HPDE6-E6E7 (cell line): ENCODE measurements at regions not wholly inside any gene's neighbourhood (a gene's known extent, or its start where the extent isn't known, plus 50 kb on each side); places are given as distances from the start of the nearest gene placed in this dataset.

Experiments used
- DNase-seq: peaks from one replicate; pipeline ENCODE4 v3.0.0; 2011; ENCODE audit warnings: missing footprints; ENCODE audit errors: extremely low spot score

DNA sequence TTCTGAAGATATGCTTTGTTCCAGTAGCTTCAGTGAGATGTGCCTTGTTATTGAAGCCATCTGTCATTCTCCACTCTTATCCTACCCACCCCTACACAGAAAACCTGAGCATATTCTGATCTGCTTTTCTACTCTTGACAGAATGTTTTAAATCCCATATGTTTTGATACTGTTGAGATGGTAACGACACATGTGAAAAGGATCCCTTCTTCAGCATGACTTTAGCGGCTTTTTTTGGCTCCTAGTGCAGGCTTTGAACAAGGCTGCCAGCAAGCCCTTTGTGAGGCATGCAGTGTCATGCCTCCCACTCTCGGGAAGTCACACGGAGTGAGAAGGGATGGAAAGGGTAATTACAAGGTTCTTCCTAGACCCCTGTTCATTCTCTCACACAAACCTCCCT, 228.8 kb upstream of the RGS6 start:
- DNase-seq: no peak

DNA sequence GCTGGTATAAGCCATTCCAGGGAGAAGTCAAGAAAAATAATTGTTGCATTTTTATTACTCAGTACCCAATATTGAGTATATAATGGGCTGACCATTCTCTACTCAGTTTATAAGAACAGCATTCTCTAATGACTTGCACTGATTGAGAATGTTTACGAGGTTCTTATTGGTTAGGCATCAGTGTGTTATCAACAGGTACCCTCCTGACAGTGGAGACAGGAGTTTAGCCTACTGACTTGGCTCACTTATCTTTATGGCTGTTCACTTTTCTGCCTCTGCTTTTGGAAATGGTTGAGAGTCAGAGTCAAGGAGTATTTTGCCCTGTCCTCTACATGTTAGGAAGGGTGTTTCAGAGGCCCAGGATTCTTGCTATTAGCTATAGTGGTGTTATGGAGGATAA, 228.0 kb upstream of the RGS6 start:
- DNase-seq: no peak

DNA sequence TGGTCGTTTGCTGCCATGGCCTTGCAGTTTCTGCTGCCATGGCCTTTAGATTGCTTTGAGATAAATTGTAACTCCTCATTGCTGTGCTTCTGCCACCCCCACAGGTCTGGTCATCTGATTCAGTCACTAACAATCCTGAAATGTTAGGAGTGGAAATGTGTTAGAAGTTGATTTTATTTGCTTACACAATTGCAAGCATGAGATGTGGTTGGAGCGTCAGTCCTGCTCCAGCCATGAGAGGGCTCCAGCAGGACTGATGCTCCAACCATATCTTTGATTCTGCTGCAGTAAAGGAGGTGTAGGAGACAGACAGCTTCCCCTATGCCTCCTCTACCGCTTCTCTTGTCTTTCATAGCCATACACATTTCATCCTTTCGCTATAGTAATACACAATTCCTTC, 226.8 kb upstream of the RGS6 start:
- no peak for DNase-seq

DNA sequence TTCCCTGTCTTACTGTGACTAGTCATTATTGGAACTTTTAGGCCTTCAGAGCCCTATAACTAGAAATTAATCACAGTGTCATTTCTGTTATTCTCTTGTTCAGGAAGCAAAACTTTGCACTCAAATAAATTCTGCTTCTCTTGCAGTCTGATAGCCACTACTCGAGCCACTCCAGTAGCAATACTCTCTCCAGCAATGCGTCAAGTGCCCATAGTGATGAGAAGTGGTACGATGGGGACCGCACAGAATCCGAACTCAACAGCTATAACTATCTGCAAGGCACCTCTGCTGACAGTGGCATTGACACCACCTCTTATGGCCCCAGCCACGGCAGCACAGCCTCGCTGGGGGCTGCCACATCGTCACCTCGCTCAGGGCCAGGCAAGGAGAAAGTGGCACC, 223.2 kb upstream of the RGS6 start:
- no peak for DNase-seq

DNA sequence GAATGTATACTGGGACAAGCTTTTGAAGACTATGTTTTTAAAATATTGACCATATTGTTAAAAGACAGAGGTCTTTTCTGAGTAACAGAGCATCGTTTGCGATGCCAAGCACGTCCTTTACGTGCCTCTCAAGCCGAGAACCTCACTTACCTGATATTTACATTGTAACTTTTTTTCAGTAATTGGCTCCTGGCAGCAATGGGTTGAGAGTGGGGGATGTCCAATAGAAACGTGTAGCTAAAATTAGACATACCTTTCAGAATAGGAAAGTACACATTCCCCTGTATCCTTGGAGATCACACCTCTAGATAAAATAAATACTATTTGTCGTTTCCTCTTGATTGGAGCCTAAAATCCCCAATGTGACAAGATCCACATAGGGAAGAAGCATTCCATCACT, 222.2 kb upstream of the RGS6 start:
- no peak for DNase-seq

DNA sequence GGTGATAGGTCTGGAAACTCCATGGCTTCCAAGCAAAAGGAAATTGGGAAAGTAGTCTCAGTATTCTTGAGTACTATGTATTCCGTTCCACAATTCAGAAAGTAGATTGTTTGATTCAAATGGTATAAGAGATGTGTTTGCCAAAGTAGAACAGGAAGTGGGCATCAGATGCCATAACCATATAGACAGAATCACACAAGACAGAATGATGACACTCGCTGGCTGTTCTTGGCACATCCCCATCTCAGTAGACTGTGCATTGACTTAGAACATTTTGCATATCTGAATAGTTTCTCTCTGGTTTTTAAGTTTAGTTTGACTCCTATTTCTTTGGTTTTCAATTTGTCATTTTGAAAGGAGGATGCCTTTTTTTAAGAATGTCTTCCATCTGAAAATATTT, 221.1 kb upstream of the RGS6 start:
- no peak for DNase-seq

DNA sequence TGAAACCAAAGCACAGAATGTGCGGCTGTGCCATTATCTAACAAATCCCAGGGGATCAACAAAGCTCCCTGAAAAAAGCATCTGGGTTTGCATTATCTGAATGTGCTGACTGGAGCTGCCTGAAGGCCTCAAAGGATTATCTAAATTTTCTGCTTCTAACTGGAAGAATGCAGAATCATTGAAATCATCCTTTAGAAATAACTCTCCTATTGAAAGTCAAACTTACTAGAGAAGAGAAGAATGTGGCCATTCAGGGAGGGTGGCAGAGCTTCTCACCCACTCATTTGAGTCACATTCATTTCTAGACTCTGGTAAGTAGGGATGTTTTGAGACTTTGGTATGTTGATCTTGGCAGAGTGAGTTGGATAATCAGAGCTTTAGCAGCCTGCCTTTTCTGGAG, 220.6 kb upstream of the RGS6 start:
- no peak for DNase-seq

DNA sequence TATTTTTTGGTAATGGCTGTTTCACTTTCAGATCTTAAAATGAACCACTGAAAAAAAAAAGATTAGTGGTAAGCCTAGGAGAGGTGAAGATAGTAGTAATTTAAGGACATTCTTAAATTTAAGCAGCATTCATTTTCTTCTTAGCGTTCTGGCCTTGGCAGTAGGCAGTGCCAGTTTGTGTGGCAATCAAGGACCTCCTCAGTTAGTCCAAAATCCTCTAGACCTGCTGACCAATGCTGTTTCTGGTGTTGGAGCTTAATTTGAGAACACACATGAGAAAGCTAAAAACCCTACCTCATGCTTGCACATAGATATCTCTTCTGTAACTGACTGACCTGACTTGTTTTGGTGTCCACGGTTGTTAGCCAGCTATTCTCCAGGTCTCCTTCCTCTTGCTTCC, 219.8 kb upstream of the RGS6 start:
- DNase-seq: no peak

DNA sequence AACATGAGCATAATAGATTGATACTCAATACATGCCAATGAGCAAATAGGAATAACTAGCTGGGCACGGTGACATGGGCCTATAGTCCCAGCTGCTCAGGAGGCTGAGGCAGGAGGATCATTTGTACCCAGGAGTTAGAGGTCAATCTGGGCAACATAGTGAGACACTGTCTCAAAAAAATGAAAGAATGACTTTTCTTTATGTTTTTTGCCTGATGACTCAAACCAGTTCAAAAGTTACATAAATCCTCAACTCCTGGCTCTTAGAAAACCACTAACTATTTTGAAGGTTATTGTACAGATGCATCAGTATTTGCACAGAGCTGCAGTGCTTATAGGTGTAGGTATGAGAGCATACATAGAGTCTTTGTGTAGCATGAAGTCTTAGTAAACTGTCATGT, 219.2 kb upstream of the RGS6 start:
- DNase-seq: no peak

DNA sequence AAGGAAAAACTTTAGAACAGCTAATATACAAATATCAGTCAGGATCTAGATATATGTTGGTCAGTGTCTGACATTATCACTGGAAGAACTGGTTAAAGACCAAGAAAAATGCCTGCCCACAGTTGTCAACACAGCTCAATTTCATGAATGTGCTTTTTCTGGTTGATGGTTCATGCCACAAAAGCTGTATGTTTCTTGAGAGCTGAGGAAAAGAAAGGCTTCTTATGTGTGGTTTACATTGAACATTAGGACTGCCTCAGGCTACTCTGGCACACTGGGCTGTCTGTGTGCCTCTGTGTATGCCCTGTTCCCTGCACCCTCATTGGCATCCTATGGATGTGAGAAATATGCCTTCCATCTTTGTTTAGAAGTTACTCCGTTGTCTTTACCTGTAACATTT, 218.8 kb upstream of the RGS6 start:
- no peak for DNase-seq

DNA sequence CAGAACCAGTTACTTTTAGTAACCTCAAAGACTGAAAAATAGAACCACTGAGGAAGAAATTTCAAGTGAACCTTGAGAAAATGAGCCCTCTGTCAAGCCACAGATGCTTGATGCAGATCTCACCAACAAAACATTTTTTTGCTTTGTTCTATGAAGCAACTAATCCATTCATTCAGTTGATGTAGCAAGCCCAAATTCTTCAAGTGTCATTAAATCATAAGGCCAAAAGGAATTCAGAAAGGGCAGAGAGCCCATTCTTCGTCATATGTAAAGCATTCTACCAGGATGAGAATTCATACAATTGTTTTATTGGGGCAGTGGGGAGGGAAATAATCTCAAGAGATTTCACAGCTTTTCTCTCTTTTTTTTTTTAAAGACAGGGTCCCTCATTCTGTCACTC, 218.0 kb upstream of the RGS6 start:
- DNase-seq: no peak

DNA sequence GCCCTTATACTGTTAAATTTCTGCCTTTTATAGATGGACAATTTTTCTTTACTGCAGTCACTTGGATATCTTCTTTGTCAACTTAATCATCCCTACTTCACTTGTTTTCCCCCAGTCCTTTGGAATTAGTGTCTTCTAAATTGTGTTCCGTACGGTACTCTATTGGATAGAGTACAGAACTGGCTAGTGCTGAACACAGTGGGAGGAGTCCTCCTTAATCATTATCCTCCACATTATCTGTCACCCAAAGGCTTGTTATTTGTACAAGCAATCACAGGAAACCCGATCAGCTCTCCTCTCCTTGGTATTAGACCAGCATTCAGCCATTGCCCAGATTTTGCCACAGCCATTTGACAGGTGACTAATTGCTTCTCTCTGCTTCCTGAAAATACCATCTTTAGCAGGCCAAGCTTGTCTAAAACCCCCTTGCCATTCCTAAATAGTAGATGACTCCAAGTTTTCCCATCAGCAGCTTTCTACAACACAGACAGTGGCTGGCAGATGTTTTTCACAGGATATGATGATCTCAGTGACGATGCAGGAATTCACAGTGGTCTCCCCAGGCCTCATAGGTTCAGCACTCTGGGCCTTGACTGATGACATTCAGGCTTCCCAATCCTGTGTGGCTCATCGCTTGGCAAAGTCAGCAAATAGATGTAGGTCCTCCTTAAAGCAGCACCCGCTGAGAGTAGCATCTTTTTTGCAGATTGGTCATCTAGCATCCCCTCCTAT, 216.0 kb upstream of the RGS6 start:
- no peak for DNase-seq

DNA sequence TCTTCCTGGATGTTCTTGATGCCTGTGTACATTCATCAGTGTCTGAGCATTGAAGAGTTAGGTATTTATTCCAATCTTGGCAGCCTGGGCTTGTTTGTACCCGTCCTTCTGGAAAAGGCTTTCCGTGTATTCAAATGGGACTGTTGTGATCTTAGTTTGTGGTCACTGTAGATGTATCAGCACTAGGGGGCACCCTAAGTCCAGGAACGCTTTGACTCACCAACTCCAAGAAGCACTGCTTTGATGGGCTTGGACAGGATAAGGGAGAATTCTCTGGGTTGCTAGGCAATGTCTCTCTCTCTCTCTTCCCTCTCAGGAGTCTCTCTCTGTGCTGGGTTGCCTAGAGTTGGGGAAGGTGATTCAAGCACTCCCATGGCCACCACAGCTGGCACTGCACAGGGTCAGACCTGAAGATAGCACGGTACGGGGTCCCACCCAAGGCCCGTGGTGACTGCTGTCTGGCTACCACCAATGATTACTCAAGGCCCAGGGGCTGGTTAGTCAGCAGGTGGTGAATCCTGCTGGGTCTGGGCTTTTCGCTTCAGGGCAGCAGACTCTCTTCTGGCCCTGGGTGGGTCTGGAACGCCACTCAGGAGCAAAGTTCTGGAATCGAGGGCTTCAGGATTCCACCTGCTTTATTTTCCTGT, 211.1 kb upstream of the RGS6 start:
- peak; percentile 56 for DNase-seq

DNA sequence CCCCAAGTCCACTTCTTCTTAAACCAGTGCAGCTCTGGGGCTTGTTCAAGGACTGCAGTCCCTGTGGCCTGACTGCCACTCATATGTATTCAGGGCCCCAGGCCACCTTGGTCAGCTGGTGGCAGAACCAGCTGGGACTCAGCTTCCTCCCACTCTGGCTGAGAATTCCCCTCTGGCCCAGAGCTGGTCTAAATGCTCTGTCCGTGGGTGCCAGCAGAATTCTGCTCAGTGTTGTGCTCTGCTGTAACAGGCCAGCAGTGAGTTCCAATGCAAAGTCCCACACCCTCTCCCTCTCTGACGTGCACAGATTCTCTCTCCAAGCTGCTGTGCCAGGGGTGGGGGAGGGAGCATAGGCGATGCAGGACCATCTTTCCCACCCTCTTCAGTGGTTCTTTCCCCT, 210.4 kb upstream of the RGS6 start:
- no peak for DNase-seq

DNA sequence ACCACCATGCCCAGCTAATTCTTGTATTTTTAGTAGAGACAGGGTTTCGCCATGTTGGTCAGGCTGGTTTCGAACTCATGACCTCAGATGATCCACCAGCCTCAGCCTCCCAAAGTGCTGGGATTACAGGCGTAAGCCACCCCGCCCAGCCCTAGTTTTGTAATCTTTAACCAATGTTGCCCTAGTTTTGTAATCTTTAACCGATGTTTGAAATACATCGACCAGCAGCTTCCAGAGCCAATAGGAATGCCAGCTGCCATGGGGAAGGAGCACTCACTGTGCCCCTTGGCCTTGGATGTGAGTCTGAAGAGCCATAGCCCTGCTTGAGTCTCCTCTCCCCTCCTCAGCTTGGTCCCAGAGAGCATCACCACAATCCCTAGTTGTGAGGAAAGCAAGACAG, 209.3 kb upstream of the RGS6 start:
- no peak for DNase-seq

DNA sequence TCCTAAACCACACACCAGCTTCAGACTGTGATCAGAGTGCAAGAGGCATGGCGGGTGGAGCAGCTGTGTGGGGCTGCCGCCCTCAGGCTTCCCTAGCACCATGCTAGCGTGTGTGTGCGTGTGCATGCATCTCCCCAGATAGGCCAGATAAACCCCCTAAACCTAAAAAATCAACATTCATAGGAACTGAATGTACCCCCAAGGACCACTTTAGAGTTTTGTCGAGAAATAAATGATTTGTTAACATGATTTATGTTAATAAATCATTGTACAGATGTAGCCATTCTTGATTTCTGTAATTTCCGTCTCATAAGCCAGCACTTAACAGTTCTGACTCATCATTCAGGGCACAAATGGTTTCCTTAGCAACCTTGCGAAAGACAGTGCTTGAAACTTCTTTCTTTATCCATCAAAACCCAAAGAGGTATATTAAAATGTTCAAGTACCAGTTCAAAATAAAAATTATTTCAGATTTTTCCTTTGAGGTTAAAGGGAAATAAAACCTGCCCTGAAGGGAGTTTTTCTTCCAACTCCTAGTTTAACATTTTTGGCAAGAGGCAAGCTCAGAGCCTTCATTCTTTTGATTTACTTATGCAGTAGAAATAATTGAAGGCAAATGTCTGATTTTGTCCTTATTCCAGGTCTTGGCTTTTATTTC, 206.2 kb upstream of the RGS6 start:
- peak; percentile 33 for DNase-seq

DNA sequence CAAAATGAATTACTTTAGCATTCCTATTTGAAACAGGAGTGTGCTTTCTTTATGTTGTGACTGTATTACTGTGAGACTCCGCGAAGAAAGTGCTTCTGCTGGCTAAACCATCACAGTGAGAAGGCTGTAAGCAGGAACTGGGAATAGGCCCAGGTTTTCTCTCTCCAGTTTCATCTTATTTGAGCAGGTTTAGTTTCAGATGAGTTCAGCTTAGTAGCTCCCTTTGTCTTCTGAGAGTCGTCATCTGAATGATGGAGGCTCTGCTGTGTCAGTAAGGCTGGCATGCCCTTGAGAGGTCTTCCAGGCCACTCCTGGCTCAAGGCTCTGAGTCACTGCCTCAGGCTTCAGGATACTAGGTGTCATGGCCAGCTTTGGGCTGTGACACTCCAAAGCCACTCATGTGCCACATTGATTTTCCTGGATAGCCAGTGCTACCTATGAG, 205.6 kb upstream of the RGS6 start:
- DNase-seq: no peak

DNA sequence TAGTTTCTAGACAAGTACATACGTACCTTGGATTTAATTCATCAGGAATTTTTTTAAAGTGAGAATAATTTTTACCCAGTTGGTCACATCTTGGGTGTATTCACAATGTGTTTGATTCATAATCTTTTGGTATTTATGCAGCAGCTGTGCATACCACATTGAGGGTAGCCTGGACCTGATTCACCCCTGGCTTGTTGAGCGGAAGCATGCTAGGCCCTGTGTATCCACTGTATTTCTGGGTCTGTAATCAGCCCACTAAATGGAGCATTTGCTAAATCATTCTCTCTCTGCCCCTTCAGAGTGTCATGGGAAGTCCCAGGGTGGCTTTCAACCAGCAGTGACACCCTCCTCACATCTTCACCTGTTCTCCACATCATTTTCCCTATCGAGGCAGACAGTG, 203.8 kb upstream of the RGS6 start:
- no peak for DNase-seq

DNA sequence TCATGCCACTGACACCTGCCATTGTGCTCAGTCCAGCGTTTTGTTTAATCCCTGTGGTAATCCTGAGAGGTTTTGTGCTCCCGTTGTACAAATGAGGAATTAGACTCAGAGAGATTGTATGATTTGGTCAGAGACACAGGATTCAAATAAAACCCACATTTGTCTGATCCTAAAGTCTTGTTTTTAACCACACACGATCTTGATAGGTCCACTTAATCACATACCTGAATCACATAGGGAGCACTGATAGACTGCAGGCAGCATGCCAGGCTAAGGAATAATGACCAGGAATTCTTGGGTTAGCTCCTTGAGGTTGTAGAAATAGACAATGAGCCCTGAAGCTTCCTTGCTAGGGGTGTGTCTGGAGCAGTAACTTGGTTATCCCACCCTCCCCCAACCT, 202.6 kb upstream of the RGS6 start:
- DNase-seq: no peak

DNA sequence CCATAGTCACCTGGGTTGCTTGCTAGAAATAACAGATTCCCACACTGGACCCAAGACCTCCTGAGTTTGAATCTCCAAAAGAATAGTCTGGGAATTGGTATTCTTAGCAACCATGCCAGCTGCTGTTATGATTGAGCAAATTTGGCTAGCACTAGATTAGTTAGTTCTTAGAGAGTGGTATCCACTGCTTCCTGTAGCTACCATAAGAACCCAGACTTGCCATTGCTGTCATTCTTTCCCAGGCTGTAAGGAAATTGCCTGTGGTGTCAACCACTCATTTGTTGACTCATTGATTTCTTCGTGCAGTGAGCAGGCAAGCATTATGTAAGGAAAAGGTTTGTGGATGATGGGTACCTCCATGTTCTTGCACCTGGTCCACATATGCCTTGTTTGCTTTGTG, 201.8 kb upstream of the RGS6 start:
- DNase-seq: no peak

DNA sequence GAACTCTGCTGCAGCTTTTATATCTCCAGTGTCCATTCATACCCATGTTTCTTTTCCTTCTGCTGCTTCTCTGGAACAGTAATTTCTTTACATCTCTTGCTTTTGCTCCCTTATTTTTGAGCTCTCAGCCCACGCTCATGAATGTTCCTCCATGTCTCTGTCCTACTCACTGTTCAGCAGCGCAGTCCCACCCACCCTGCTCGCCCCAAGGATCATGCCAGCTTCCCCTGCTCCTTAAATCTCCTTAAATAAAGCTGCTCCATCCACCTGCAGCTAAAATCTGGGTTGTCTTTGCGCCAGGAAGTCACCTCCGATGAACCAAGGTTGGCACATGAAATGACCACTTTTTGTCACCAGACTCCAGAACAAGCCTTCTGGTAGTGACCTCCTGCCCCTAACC, 201.1 kb upstream of the RGS6 start:
- DNase-seq: no peak

DNA sequence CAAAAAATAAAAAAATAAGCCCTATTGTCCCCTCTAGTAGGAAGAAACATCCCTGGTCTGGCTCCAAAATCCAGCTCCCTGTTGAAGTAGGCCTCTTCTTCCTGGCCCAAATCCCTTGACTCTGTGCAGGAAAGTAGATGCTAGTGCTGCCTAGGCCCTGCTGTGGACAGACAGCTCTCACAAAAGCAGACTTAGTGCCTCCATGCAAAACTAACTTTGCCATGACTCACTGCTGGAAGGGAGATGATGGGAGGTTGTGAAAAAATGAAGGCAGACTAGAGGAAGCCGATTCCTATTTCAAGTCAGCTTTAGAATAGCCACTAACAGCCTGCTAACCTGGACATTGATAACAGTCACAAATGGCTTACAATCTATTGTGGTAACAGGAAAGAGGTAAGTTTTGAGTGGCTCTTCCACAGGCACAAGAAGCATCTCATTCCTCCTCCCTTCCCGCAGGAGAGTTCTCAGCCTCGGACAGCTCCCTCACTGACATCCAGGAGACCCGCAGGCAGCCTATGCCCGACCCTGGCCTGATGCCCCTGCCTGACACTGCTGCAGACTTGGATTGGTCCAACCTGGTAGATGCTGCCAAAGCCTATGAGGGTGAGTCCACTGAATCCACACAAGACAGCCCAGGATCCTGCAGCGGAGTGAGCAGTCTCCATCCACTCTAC, 198.9 kb upstream of the RGS6 start:
- DNase-seq: no peak

DNA sequence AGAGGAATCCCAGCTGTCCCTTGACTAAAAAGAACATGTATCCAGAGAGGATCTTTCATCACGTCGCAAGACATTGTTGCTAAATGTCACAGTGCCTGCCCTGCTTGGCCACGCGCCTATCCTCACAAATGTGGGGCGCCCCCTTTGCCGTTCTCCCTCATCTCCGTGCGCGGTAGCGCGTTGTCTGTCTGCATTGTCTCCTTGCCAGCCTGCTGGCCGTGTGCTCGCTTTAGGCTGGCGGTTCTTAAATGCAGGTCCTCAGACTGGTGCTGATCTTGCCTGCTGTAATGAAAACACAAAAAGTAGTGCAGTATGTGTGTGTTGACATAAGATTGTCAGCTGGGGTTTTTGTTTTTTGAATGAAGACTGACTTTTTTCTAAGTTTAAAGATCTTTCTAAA, 198.2 kb upstream of the RGS6 start:
- no peak for DNase-seq
